ENCODE measurements at regions not wholly inside any gene's neighbourhood (a gene's known extent, or its start where the extent isn't known, plus 50 kb on each side); places are given as distances from the start of the nearest gene placed in this dataset.

DNA sequence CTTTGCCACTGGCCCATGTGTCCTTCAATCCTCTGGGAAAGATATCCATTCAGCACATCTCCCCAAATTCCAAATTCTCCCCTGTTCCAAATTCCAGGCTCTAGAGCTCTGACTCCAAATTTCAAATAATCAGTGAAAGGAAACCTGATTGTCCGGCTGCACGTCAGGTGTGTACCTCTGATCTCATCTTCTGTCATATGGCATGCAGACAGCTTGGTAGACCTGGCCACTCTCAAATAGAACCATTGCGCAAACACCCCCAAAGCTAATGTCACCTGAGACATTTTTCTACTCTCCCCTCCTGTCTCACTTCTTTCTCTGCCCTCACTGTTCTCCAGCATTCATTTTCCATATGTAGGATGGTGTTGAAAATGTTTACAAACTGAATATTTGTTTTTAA is 337.0 kb upstream of the DYNLRB2 start:
- intact Hi-C loops (cut with micrococcal nuclease), result no loop called here

DNA sequence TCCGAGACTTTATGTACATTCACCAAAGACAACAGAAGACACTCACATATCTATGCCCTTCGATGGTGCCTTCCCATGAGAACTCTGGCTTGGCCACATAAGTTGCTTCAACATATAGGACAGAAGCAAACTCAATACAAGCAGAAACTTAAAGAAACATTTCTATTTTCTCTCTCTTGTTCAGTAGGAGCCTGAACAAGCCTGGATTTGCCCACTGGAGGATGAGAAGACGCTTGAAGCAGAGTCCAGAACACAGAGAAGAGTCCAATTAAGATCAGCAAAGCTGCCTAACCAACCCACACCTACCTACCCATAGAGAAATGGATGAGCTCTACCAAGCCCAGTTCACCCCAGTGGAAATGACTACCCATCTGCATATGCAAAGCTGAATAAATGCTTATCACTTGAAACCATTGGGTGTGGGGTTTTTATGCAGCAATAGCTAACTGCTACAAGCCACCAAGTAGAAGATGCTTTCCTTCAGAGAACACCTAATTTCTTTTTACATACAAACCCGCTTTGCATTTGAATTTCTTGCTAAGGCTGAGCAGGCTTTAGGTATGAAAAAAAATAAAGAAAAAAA is 337.9 kb upstream of the DYNLRB2 start:
- Histone ChIP-seq H3K79me2 (ENCODE audit: control insufficient read depth, insufficient read depth, low read length) (no peaks in the 10 kb centered on the region), H3K27ac (ENCODE audit: low read length in 2 of 2) (no peak overlapping the region), H3K4me1 (ENCODE audit: control insufficient read depth in 2 of 2, insufficient read depth in 2 of 2, low read length in 2 of 2) (no peaks in the 10 kb centered on the region), H3K4me3 (ENCODE audit: control extremely low read depth in 1 of 5, extremely low read depth in 1 of 5, insufficient read depth in 1 of 5, low read depth in 2 of 5, low read length in 4 of 5) (no peak overlapping the region), H3K9me3 (ENCODE audit: control extremely low read depth in 1 of 3, control insufficient read depth in 2 of 3, insufficient read depth in 1 of 3, low read length in 2 of 3) (no peaks in the 10 kb centered on the region), H3K4me2 (replicated peaks; ENCODE audit: low read depth, low read length, poor library complexity, severe bottlenecking) (no peak overlapping the region), H3K27me3 (replicated peaks in 1 of 4; ENCODE audit: control extremely low read depth in 1 of 4, control insufficient read depth in 3 of 4, insufficient read depth in 4 of 4, low read length in 3 of 4) (no peaks in the 10 kb centered on the region), H2AFZ (ENCODE audit: insufficient read depth, low read depth, low read length, poor library complexity, severe bottlenecking) (no peak overlapping the region), H3K9ac (ENCODE audit: low read length) (no peak overlapping the region), H4K20me1 (ENCODE audit: control insufficient read depth, insufficient read depth, low read length, poor library complexity, severe bottlenecking) (no peaks in the 10 kb centered on the region), H3K36me3 (replicated peaks in 1 of 2; ENCODE audit: control extremely low read depth in 1 of 2, control insufficient read depth in 1 of 2, extremely low read depth in 1 of 2, insufficient read depth in 2 of 2, low read length in 1 of 2) (no peaks in the 10 kb centered on the region)
- 84% methylated on average over 3 of the region's 4 CpGs for WGBS (ENCODE audit: insufficient coverage)
- POLR2A ChIA-PET, result no interaction called here
- TF ChIP-seq, protein P1, sequence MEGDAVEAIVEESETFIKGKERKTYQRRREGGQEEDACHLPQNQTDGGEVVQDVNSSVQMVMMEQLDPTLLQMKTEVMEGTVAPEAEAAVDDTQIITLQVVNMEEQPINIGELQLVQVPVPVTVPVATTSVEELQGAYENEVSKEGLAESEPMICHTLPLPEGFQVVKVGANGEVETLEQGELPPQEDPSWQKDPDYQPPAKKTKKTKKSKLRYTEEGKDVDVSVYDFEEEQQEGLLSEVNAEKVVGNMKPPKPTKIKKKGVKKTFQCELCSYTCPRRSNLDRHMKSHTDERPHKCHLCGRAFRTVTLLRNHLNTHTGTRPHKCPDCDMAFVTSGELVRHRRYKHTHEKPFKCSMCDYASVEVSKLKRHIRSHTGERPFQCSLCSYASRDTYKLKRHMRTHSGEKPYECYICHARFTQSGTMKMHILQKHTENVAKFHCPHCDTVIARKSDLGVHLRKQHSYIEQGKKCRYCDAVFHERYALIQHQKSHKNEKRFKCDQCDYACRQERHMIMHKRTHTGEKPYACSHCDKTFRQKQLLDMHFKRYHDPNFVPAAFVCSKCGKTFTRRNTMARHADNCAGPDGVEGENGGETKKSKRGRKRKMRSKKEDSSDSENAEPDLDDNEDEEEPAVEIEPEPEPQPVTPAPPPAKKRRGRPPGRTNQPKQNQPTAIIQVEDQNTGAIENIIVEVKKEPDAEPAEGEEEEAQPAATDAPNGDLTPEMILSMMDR (IDR thresholded peaks at IDR 0.05), result no peak
- no peak for TF ChIP-seq EZH2 (IDR thresholded peaks at IDR 0.05; ENCODE audit: borderline replicate concordance, insufficient read depth, low read depth, low read length, poor library complexity, severe bottlenecking)
- no peaks in the 10 kb centered on the region for H3K9me3 Mint-ChIP-seq (ENCODE audit: insufficient read depth)
- no peak overlapping the region for H3K27ac Mint-ChIP-seq
- no peak for DNase-seq
- CTCF ChIA-PET, result no interaction called here
- peaks cover 8% of the 10 kb centered on the region for H3K27me3 Mint-ChIP-seq
- H3K4me1 Mint-ChIP-seq, result no peaks in the 10 kb centered on the region
- ATAC-seq (ENCODE audit: low read depth), result no peak
- H3K4me3 Mint-ChIP-seq, result no peak overlapping the region
- intact Hi-C loops (cut with micrococcal nuclease), result no loop called here

More for the DNA sequence above, 337.0 kb upstream of the DYNLRB2 start:
- H3K9ac ChIP-seq (ENCODE audit: low read length), result no peak overlapping the region
- CTCF ChIA-PET, result no interaction called here
- Mint-ChIP-seq H3K9me3 (ENCODE audit: insufficient read depth) (no peaks in the 10 kb centered on the region), H3K4me3 (no peak overlapping the region), H3K4me1 (no peaks in the 10 kb centered on the region), H3K27ac (no peak overlapping the region), H3K27me3 (peaks cover 8% of the 10 kb centered on the region)
- 88% methylated on average over 2 of the region's 3 CpGs for WGBS (ENCODE audit: insufficient coverage)
- H2AFZ ChIP-seq (ENCODE audit: insufficient read depth, low read depth, low read length, poor library complexity, severe bottlenecking), result no peak overlapping the region
- ATAC-seq (ENCODE audit: low read depth), result no peak
- H3K79me2 ChIP-seq (ENCODE audit: control insufficient read depth, insufficient read depth, low read length), result no peaks in the 10 kb centered on the region
- no peaks in the 10 kb centered on the region for H4K20me1 ChIP-seq (ENCODE audit: control insufficient read depth, insufficient read depth, low read length, poor library complexity, severe bottlenecking)
- POLR2A ChIA-PET, result no interaction called here
- H3K4me3 ChIP-seq (ENCODE audit: control extremely low read depth in 1 of 5, extremely low read depth in 1 of 5, insufficient read depth in 1 of 5, low read depth in 2 of 5, low read length in 4 of 5), result no peak overlapping the region
- no peaks in the 10 kb centered on the region for H3K27me3 ChIP-seq (replicated peaks in 1 of 4; ENCODE audit: control extremely low read depth in 1 of 4, control insufficient read depth in 3 of 4, insufficient read depth in 4 of 4, low read length in 3 of 4)
- H3K9me3 ChIP-seq (ENCODE audit: control extremely low read depth in 1 of 3, control insufficient read depth in 2 of 3, insufficient read depth in 1 of 3, low read length in 2 of 3), result no peaks in the 10 kb centered on the region
- H3K4me1 ChIP-seq (ENCODE audit: control insufficient read depth in 2 of 2, insufficient read depth in 2 of 2, low read length in 2 of 2), result no peaks in the 10 kb centered on the region
- H3K27ac ChIP-seq (ENCODE audit: low read length in 2 of 2), result no peak overlapping the region
- no peak for DNase-seq
- H3K36me3 ChIP-seq (replicated peaks in 1 of 2; ENCODE audit: control extremely low read depth in 1 of 2, control insufficient read depth in 1 of 2, extremely low read depth in 1 of 2, insufficient read depth in 2 of 2, low read length in 1 of 2), result no peaks in the 10 kb centered on the region
- no peak overlapping the region for H3K4me2 ChIP-seq (replicated peaks; ENCODE audit: low read depth, low read length, poor library complexity, severe bottlenecking)
- TF ChIP-seq EZH2 (IDR thresholded peaks at IDR 0.05; ENCODE audit: borderline replicate concordance, insufficient read depth, low read depth, low read length, poor library complexity, severe bottlenecking), result no peak
- TF ChIP-seq, protein P1 (IDR thresholded peaks at IDR 0.05), result no peak
